Activated CD4-positive, alpha-beta T cell treated with anti-CD3 and anti-CD28 coated beads, Interleukin-2, amount 10 ng/mL, durations not matched to agents 24 days and 14 days (primary cell): ENCODE measurements at regions not wholly inside any gene's neighbourhood (a gene's known extent, or its start where the extent isn't known, plus 50 kb on each side); places are given as distances from the start of the nearest gene placed in this dataset.

Experiments
- DNase-seq: peaks from one replicate; pipeline ENCODE4 v3.0.0; 2022
- H3K27ac Mint-ChIP-seq: one replicate; pipeline ENCODE4 v1.8.0; 2022; ENCODE audit warnings: mild to moderate bottlenecking, mixed read lengths
- H3K27me3 Mint-ChIP-seq: one replicate; pipeline ENCODE4 v1.8.0; 2022; ENCODE audit warnings: mixed read lengths
- H3K36me3 Mint-ChIP-seq: one replicate; pipeline ENCODE4 v1.8.0; 2022; ENCODE audit warnings: low read depth, mild to moderate bottlenecking, mixed read lengths
- H3K4me1 Mint-ChIP-seq: one replicate; pipeline ENCODE4 v1.8.0; 2021; ENCODE audit warnings: mixed read lengths
- H3K4me3 Mint-ChIP-seq: one replicate; pipeline ENCODE4 v1.8.0; 2022; ENCODE audit warnings: mild to moderate bottlenecking, moderate library complexity, mixed read lengths
- H3K9me3 Mint-ChIP-seq: one replicate; pipeline ENCODE4 v1.8.0; 2021; ENCODE audit warnings: mixed read lengths
- intact Hi-C: fragments of 100-400 bp; cut with micrococcal nuclease; formaldehyde crosslinking; loops from one replicate; pipeline ENCODE4 v1.15.1; 2023

- intact Hi-C loops = no loop called here
- Mint-ChIP-seq H3K27ac (no peak overlapping the region), H3K9me3 (no peaks in the 10 kb centered on the region)
These were observed 319.2 kb upstream of the SEMA6D start for GRCh38 chr15:47398132-47398531.

GRCh38 chr15:47398594-47398993 lies 318.7 kb upstream of the SEMA6D start:
- Mint-ChIP-seq H3K27ac (no peak overlapping the region), H3K36me3 (no peaks in the 10 kb centered on the region), H3K9me3 (no peaks in the 10 kb centered on the region), H3K4me3 (no peak overlapping the region), H3K27me3 (no peaks in the 10 kb centered on the region), H3K4me1 (no peaks in the 10 kb centered on the region)
- no peak for DNase-seq
- intact Hi-C loops = no loop called here

More at GRCh38 chr15:47398132-47398531, 319.2 kb upstream of the SEMA6D start:
- no peaks in the 10 kb centered on the region for H3K4me1 Mint-ChIP-seq
- DNase-seq = no peak
- H3K4me3 Mint-ChIP-seq = no peak overlapping the region
- no peaks in the 10 kb centered on the region for H3K27me3 Mint-ChIP-seq
- no peaks in the 10 kb centered on the region for H3K36me3 Mint-ChIP-seq

DNA sequence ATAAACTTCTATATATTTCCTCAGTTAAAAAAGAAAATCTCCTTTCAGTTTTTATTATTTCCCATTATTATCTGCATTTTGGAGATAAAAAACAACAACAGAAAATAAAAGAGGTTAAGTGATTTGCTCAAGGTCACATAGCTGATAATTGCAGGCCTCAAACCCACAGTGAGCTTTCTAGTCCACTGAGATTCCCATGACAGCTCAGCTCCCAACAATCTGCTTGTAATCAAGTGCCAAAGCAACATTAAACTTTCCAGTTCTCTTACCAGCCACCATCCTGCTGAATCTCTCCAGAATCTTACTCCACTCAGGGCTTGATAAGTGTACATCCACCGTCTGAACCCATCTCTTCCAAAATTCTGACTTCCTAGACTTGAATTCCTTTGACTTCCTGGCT lies 318.2 kb upstream of the SEMA6D start:
- no peaks in the 10 kb centered on the region for H3K9me3 Mint-ChIP-seq
- H3K27me3 Mint-ChIP-seq = no peaks in the 10 kb centered on the region
- no peaks in the 10 kb centered on the region for H3K36me3 Mint-ChIP-seq
- intact Hi-C loops = no loop called here
- DNase-seq = no peak
- H3K27ac Mint-ChIP-seq = no peak overlapping the region
- H3K4me3 Mint-ChIP-seq = no peak overlapping the region
- no peaks in the 10 kb centered on the region for H3K4me1 Mint-ChIP-seq

DNA sequence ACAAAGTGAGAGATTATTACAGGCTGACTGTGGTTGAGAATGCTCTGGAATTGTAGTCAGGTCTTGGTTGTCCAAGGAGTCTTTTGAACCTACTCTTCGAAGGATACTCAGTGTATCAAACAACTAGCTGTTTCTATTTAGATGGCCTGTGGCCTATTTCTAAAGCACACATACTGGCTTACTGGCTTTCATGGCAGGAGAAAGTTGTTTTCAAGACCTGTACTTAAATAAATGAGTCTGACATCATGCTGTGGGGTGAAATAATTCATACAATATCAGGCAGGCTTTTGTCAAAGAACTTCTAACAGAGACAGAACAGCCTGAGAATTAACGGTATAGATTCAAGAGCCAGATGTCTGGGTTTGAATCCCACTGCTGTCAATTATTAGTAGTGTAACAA lies 316.7 kb upstream of the SEMA6D start:
- intact Hi-C loops = no loop called here
- H3K27ac Mint-ChIP-seq = no peak overlapping the region
- H3K36me3 Mint-ChIP-seq = no peaks in the 10 kb centered on the region
- H3K9me3 Mint-ChIP-seq = no peaks in the 10 kb centered on the region
- DNase-seq = no peak
- no peaks in the 10 kb centered on the region for H3K27me3 Mint-ChIP-seq
- H3K4me3 Mint-ChIP-seq = no peak overlapping the region
- H3K4me1 Mint-ChIP-seq = no peaks in the 10 kb centered on the region

DNA sequence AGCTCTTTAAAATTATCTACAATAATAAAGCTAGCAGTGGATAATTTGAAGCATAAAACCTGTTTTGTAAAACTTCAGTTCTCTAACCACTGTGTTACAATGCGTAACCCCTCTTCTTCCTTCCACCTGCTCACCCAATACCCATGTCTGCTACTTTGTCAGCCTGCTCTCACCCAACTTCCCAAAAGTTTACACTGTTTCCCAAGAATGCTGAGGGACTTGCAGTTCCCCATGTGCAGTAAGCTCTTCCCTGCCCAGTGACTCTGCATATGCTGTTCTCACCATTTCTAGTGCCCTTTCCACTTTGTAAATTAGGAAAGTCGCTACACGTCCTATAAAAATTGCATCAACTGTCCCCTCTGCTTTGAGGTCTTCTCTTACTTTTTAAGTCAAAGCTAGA lies 315.9 kb upstream of the SEMA6D start:
- H3K27ac Mint-ChIP-seq = no peak overlapping the region
- no peaks in the 10 kb centered on the region for H3K36me3 Mint-ChIP-seq
- no peak for DNase-seq
- H3K4me1 Mint-ChIP-seq = no peaks in the 10 kb centered on the region
- H3K4me3 Mint-ChIP-seq = no peak overlapping the region
- no peaks in the 10 kb centered on the region for H3K27me3 Mint-ChIP-seq
- intact Hi-C loops = no loop called here
- H3K9me3 Mint-ChIP-seq = no peaks in the 10 kb centered on the region

- intact Hi-C loops = no loop called here
- H3K27ac Mint-ChIP-seq = no peak overlapping the region
- H3K9me3 Mint-ChIP-seq = no peaks in the 10 kb centered on the region
- no peaks in the 10 kb centered on the region for H3K4me1 Mint-ChIP-seq
- H3K4me3 Mint-ChIP-seq = no peak overlapping the region
- DNase-seq = no peak
- H3K27me3 Mint-ChIP-seq = no peaks in the 10 kb centered on the region
- no peaks in the 10 kb centered on the region for H3K36me3 Mint-ChIP-seq
These were observed 314.5 kb upstream of the SEMA6D start for GRCh38 chr15:47402829-47403228.

DNA sequence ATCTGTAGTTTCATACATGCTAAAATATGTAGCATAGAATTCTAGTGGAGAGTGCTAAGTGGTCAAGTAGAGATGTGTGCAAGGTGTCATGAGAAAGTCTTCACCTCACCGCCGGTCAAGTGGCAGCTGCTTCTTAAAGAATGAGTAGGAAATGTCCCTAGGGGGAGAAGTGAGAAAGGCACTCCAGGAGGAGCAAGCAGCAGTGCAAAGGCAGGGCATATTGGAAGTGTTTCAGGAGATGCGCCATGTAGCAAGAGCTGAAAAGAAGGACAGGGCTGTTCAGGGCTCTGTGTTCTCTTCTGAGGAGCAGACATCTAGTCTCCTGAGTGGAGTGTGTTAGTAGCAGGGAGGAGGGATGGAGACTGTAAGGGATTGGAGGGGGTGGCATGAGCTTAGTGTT lies 312.4 kb upstream of the SEMA6D start:
- Mint-ChIP-seq H3K36me3 (no peaks in the 10 kb centered on the region), H3K4me1 (no peaks in the 10 kb centered on the region)
- intact Hi-C loops = no loop called here

DNA sequence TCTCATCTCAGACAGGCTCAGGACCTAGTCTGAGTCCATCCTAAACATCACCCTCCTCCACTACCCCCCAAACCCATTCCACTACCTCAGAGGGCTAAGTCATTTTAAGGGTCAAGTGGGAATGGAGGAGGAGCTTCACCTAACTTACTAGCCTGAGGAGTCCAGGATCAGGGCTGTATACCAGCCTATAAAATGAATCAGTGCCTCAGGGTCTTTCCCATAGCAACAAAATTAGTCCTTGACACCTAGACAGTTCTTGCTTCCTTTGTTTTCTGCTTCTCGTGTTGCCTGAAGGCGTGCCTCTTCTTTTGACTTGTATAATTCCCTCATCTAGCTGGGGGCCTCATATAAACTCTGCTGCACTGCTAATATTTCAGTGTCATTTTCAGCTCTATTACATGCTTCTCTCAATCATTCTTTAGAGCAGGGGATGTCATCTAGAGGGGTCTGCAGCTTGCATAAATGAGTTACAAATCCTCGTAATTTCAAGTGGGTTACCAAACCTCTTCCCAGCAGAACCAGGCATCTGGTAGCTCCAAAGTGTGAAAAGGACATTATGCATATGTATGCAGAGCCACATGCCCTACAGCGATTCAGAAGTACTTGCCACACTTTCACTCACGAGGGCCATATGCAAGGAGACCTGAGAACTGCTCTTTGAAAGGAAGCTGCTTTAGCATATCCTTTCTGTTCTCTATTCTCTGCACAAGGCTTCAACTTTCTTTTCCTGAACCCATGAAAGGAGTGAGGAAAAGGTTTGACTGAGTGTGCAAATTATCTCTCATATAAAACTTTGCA lies 311.7 kb upstream of the SEMA6D start:
- no peak overlapping the region for H3K4me3 Mint-ChIP-seq

More for the DNA sequence above, 312.4 kb upstream of the SEMA6D start:
- Mint-ChIP-seq H3K27ac (no peak overlapping the region), H3K4me3 (no peak overlapping the region), H3K9me3 (no peaks in the 10 kb centered on the region), H3K27me3 (no peaks in the 10 kb centered on the region)
- DNase-seq = no peak

GRCh38 chr15:47407692-47408091 lies 309.6 kb upstream of the SEMA6D start:
- H3K4me3 Mint-ChIP-seq = no peak overlapping the region

More for the DNA sequence above, 311.7 kb upstream of the SEMA6D start:
- Mint-ChIP-seq H3K27me3 (no peaks in the 10 kb centered on the region), H3K36me3 (no peaks in the 10 kb centered on the region), H3K4me1 (no peaks in the 10 kb centered on the region), H3K27ac (no peak overlapping the region), H3K9me3 (no peaks in the 10 kb centered on the region)
- no peak for DNase-seq
- intact Hi-C loops = no loop called here

GRCh38 chr15:47409038-47409437 lies 308.3 kb upstream of the SEMA6D start:
- Mint-ChIP-seq H3K4me1 (no peaks in the 10 kb centered on the region), H3K27ac (no peak overlapping the region), H3K36me3 (no peaks in the 10 kb centered on the region), H3K27me3 (no peaks in the 10 kb centered on the region), H3K9me3 (no peaks in the 10 kb centered on the region), H3K4me3 (no peak overlapping the region)
- no peak for DNase-seq
- intact Hi-C loops = no loop called here

More at GRCh38 chr15:47407692-47408091, 309.6 kb upstream of the SEMA6D start:
- Mint-ChIP-seq H3K4me1 (no peaks in the 10 kb centered on the region), H3K9me3 (no peaks in the 10 kb centered on the region), H3K27ac (no peak overlapping the region), H3K27me3 (no peaks in the 10 kb centered on the region), H3K36me3 (no peaks in the 10 kb centered on the region)
- no peak for DNase-seq
- intact Hi-C loops = no loop called here

- Mint-ChIP-seq H3K36me3 (no peaks in the 10 kb centered on the region), H3K4me1 (no peaks in the 10 kb centered on the region)
These were observed 307.7 kb upstream of the SEMA6D start for GRCh38 chr15:47409600-47409999.

DNA sequence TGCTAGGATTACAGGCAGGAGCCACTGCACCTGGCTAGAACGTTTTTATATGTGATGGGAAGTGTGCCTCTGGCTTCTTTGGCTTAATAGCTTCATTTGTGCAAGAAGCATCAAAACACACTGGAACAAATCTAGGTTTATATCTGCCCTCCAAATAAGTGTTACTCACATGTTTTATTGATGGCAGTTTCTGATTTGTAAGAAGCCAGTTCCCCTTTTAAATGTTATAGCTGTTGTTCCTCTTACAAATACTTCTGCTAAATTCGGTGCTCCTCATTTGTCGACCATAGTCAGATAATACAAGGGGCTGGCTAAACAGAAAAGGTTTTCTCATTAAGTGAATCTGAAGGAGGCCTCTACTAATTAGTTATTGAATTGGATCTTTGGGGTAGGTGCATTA lies 307.1 kb upstream of the SEMA6D start:
- DNase-seq = no peak

More at GRCh38 chr15:47409600-47409999, 307.7 kb upstream of the SEMA6D start:
- intact Hi-C loops = no loop called here
- H3K4me3 Mint-ChIP-seq = no peak overlapping the region
- H3K27me3 Mint-ChIP-seq = no peaks in the 10 kb centered on the region
- H3K27ac Mint-ChIP-seq = no peak overlapping the region
- no peaks in the 10 kb centered on the region for H3K9me3 Mint-ChIP-seq
- no peak for DNase-seq

GRCh38 chr15:47411733-47412132 lies 305.6 kb upstream of the SEMA6D start:
- intact Hi-C loops = no loop called here
- H3K4me1 Mint-ChIP-seq = no peaks in the 10 kb centered on the region
- no peak overlapping the region for H3K4me3 Mint-ChIP-seq
- no peak overlapping the region for H3K27ac Mint-ChIP-seq
- no peaks in the 10 kb centered on the region for H3K36me3 Mint-ChIP-seq
- H3K27me3 Mint-ChIP-seq = no peaks in the 10 kb centered on the region
- H3K9me3 Mint-ChIP-seq = no peaks in the 10 kb centered on the region
- DNase-seq = no peak

More for the DNA sequence above, 307.1 kb upstream of the SEMA6D start:
- Mint-ChIP-seq H3K9me3 (no peaks in the 10 kb centered on the region), H3K27ac (no peak overlapping the region), H3K27me3 (no peaks in the 10 kb centered on the region), H3K4me3 (no peak overlapping the region), H3K36me3 (no peaks in the 10 kb centered on the region), H3K4me1 (no peaks in the 10 kb centered on the region)
- intact Hi-C loops = no loop called here

DNA sequence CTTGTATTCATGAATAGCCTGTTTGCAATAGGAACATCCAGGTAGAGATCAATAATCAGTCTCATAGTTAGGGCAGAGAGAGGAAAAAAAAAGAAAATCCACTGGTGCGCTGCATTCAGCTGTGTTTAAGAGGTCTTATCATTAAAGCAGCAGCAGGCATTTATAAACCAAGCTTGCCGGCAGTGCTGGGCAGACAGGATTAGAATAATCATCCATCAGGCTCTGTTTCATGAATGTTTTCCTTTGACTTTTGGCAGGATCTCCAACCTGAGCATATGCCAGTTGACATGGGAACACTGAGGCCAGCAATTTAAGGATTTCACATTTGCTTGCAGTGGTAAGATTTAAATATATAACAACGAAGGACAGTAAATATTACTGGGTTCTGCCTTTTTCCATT lies 305.2 kb upstream of the SEMA6D start:
- DNase-seq = no peak
- no peaks in the 10 kb centered on the region for H3K9me3 Mint-ChIP-seq
- H3K4me3 Mint-ChIP-seq = no peak overlapping the region
- H3K27ac Mint-ChIP-seq = no peak overlapping the region
- no peaks in the 10 kb centered on the region for H3K36me3 Mint-ChIP-seq
- H3K4me1 Mint-ChIP-seq = no peaks in the 10 kb centered on the region
- intact Hi-C loops = no loop called here
- no peaks in the 10 kb centered on the region for H3K27me3 Mint-ChIP-seq

DNA sequence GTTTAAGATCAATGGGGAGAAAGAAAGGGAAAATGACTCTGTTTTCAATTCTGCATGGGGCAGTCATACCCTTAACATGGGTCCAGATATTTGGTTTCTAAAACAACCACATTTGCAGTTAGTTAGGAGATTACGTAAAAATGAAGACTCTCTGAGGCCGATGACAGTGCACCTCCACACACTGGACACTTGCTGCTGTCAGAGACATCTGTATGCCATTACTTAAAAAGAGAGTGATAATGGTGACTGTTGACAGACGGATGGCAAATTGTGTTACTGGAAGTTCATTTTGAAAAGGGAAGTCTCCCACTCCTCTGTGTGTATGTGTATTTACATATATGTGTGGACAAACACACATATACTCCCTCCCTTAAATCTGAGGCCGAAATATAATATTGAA lies 304.5 kb upstream of the SEMA6D start:
- Mint-ChIP-seq H3K27ac (no peak overlapping the region), H3K27me3 (no peaks in the 10 kb centered on the region), H3K4me3 (no peak overlapping the region), H3K9me3 (no peaks in the 10 kb centered on the region), H3K4me1 (no peaks in the 10 kb centered on the region), H3K36me3 (no peaks in the 10 kb centered on the region)
- DNase-seq = no peak
- intact Hi-C loops = no loop called here
